ENCODE measurements at regions not wholly inside any gene's neighbourhood (a gene's known extent, or its start where the extent isn't known, plus 50 kb on each side); places are given as distances from the start of the nearest gene placed in this dataset.
"Not testable (repeated sequence)": the region's sequence is repeated elsewhere in the genome, so short reads cannot be mapped to it uniquely, and the experiment has no call there.

DNA sequence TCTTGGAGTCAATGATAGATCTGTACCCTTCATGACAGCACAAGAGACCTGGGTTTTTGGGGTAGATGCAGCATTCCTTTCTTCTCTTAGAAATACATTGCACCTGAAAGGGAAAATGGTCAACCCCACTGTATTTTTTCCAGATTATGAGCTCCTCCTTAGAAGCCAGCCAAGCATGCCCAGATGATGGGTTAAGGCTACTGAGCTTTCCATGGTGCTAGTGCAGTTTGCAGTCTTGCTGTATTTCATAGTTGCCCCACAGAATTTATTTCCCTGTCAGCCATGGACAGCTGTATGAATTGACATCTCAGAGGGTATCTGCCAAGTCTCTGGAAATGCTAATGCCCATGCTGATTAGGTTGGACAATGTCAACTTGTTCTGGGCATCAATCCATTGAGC is 73.7 kb upstream of the H2AZ1 start:
- no peak for DNase-seq (ENCODE audit: low read depth)

DNA sequence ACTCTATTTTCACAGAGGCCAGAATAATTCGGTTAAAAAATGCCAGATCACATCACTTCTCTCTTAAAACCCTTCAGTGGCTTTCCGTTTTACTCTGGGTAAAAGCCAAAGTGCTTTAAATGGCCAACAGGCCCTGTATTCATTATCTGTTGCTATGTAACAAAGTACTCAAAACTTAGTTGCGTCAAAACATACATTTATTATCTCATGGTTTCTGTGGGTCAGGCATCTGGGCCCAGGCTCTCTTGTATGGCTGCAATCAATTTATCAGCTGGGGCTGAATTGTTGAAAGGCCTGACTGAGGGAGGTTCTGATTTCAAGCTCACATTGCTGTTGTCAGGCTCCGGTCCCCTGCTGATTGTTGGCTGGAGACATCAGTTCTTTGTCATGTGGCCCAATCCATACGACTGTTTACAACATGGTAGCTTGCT is 72.7 kb upstream of the H2AZ1 start:
- DNase-seq (ENCODE audit: low read depth) = no peak

DNA sequence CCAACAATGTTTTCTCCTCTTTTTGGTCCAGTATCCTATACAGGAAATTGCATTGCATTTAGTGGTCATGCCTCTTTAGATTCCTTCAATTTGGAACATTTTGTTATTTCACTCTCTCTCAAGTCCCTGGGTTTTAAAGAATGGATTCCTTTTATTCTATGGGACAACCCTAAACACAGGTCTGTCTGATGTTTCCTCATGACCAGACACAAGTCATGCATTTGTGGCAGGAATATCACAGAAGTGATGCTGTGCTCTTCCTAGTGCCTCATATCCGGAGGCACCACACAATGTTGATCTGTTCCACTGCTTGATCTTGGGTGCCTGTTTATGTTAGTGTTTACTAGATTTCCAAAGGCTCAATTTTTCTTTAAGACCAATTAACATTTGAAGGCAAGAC is 69.7 kb upstream of the H2AZ1 start:
- no peak for DNase-seq (ENCODE audit: low read depth)

DNA sequence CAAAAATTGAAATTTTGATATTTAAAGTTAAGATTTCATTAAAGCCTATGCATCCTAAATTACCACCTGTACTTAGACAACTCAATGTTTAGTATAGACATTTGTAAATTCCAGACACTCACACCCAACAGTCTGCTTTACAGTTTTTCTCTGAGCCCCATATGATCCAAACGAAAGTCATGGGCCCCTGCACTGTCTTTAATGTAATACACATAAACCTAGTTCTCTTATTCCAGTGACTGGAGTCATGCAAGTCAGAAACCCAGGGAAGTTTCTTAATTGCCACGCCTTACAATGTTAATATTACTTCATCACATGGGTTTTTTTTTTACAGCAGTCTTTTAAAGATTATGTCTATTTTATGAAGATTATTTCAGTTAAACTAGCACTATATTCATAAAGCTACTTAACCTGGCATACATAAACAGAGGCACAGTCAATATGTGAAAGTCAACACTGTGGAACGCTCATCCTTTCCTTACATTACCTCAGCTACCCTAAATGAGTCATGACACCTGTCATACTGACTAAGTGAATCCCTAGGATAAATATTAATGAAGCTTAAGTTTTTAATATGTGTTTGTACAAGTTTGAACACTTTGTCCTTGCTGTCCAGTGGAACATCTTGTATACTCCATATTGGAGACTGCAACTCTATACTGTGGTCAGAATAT is 67.7 kb upstream of the H2AZ1 start:
- no peak for DNase-seq (ENCODE audit: low read depth)

DNA sequence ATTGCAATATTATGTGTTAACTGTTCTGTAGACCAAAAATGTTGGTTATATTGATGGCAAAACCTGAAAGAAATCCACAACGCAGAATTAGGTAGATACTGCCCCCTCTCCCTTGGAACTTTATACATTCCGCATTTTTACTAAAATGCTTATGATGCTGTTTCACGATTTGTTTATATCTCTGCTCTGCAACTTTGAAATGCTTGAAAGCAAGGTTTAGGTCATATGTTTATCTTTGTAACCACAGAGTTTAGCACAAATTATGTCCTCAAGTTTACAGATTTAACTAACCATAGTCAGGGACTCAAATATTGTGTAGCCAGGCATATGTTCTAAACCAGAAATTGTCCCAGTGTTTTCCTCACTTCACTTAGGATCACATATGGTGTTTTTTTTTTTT is 66.1 kb upstream of the H2AZ1 start:
- DNase-seq (ENCODE audit: low read depth) = no peak

DNA sequence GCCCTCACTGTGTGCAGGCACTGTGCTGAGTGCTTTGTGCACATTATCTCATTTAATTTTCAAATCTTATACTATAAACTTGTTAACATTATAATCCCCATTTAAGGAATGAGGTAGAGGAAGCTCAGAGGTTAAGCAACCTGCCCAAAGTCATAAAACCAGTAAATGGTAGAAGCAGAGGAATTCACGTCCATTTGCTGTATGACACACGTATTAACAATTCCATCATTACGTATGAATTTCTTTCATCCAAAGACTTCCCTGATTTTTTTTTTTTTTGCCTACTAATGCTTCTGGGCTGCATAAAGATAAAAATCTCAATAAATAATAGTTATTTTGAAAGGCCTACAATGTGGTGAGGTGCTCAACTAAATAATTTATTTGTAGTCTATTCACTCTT is 64.5 kb upstream of the H2AZ1 start:
- no peak for DNase-seq (ENCODE audit: low read depth)

DNA sequence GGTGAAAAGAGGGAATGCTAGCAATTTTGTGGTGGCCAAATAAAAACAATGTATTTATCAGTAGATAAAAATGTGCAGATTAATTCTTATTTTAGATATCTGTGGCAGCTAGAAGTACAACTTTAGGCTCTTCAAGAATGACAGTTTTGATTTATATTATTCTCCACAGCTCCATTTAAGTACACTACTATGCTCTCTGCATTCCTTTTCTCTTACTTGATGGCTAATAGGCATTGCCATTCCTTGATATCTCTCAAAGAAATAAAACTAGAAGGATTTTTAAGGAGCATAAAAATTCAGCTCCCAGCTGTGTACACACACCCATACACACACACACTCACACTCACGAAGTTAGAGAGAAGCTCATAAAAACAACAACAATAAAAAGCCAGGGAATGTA is 59.4 kb upstream of the H2AZ1 start:
- no peak for DNase-seq (ENCODE audit: low read depth)

DNA sequence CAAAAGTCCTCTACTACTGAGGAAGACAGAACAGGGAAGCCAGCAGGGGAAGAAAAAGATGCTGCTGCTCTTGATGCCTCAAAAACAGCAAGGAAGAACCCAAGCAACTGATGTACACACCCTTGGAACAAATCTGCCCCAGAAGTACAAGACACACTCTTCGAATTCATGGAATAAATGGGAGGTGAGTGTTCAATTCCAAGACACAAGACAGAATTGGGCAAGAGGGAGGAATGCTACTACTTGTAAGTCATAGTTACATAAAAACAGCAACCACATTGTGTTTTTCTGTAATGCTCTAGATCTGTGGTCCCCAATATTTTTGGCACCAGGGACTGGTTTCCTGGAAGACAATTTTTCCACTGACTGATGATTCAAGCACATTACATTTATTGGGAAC is 58.0 kb upstream of the H2AZ1 start:
- DNase-seq (ENCODE audit: low read depth) = no peak

DNA sequence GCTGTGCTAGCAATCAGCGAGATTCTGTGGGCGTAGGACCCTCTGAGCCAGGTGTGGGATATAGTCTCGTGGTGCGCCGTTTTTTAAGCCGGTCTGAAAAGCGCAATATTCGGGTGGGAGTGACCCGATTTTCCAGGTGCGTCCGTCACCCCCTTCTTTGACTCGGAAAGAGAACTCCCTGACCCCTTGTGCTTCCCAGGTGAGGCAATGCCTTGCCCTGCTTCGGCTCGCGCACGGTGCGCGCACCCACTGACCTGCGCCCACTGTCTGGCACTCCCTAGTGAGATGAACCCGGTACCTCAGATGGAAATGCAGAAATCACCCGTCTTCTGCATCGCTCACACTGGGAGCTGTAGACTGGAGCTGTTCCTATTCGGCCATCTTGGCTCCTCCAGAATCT is 56.1 kb upstream of the H2AZ1 start:
- DNase-seq (ENCODE audit: low read depth) = not testable (repeated sequence)
